Keratinocyte (primary cell): ENCODE measurements at regions not wholly inside any gene's neighbourhood (a gene's known extent, or its start where the extent isn't known, plus 50 kb on each side); places are given as distances from the start of the nearest gene placed in this dataset.
A peak's percentile ranks its signal among the peaks of the same experiment; 100 is the strongest.

Source experiments
- DNase-seq: peaks from one replicate; pipeline ENCODE4 v3.0.0-alpha.2; 2011; ENCODE audit warnings: low read depth, missing footprints, low spot score
- FAIRE-seq: peaks from 2 replicates; lab custom pipeline; 2011; peaks lifted over from hg19 to GRCh38; lab: Jason Lieb, UNC
- H2AFZ ChIP-seq: 2 replicates; pipeline ENCODE4 v1.6.0; 2012; ENCODE audit warnings: low read length, control low read depth, inconsistent platforms; ENCODE audit not compliant: control insufficient read depth
- H3K27ac ChIP-seq: 2 replicates; pipeline ENCODE4 v1.5.1; 2011; ENCODE audit warnings: low read length; ENCODE audit not compliant: control insufficient read depth, insufficient read depth
- H3K27me3 ChIP-seq: 3 replicates; pipeline ENCODE4 v1.6.0; 2011; ENCODE audit warnings: low read length; ENCODE audit not compliant: control insufficient read depth, insufficient read depth; ENCODE audit errors: extremely low read depth
- H3K36me3 ChIP-seq, 2 experiments: 2 replicates in 1 of 2; 3 replicates in 1 of 2; pipeline ENCODE4 v1.5.1; 2011; ENCODE audit warnings: low read length in 2 of 2, mild to moderate bottlenecking in 1 of 2; ENCODE audit not compliant: control insufficient read depth in 2 of 2, insufficient read depth in 2 of 2; ENCODE audit errors: extremely low read depth in 1 of 2
- H3K4me1 ChIP-seq: 3 replicates; pipeline ENCODE4 v1.5.1; 2011; ENCODE audit warnings: low read length; ENCODE audit not compliant: control insufficient read depth, insufficient read depth; ENCODE audit errors: extremely low read depth
- H3K4me2 ChIP-seq: 3 replicates; pipeline ENCODE4 v1.6.0; 2011; ENCODE audit warnings: low read depth, low read length; ENCODE audit not compliant: control insufficient read depth, insufficient read depth; ENCODE audit errors: extremely low read depth
- H3K4me3 ChIP-seq, 3 experiments: fragments of 200-600 bp in 1 of 3; sonication (generic) in 1 of 3; 2 replicates in 2 of 3; 3 replicates in 1 of 3; pipeline ENCODE4 v1.5.1; 2011 to 2016; ENCODE audit warnings: low read length in 3 of 3, mild to moderate bottlenecking in 3 of 3, control low read depth in 2 of 3, inconsistent platforms in 1 of 3, low read depth in 1 of 3, mixed read lengths in 1 of 3, mixed run types in 1 of 3, moderate library complexity in 1 of 3; ENCODE audit not compliant: control insufficient read depth in 2 of 3, insufficient read depth in 2 of 3; ENCODE audit errors: extremely low read depth in 1 of 3
- H3K79me2 ChIP-seq: 2 replicates; pipeline ENCODE4 v1.6.0; 2012; ENCODE audit warnings: low read length; ENCODE audit not compliant: control insufficient read depth, insufficient read depth
- H3K9ac ChIP-seq: 3 replicates; pipeline ENCODE4 v1.6.0; 2011; ENCODE audit warnings: low read length; ENCODE audit not compliant: control insufficient read depth, insufficient read depth; ENCODE audit errors: extremely low read depth
- H3K9me1 ChIP-seq: 3 replicates; pipeline ENCODE4 v1.6.0; 2011; ENCODE audit warnings: low read length; ENCODE audit not compliant: control insufficient read depth, insufficient read depth; ENCODE audit errors: extremely low read depth
- H3K9me3 ChIP-seq: 2 replicates; pipeline ENCODE4 v1.5.1; 2012; ENCODE audit warnings: low read depth, low read length; ENCODE audit not compliant: control insufficient read depth
- H4K20me1 ChIP-seq: 3 replicates; pipeline ENCODE4 v1.6.0; 2011; ENCODE audit warnings: low read length; ENCODE audit not compliant: control insufficient read depth, insufficient read depth; ENCODE audit errors: extremely low read depth
- CTCF ChIP-seq, 3 experiments: IDR thresholded peaks in 1 of 3; conservative IDR thresholded peaks in 1 of 3; optimal IDR thresholded peaks in 1 of 3; 2 replicates in 2 of 3; 3 replicates in 1 of 3; pipeline versions ENCODE3 to v1.5.1; 2011; ENCODE audit warnings: low read length in 3 of 3, mild to moderate bottlenecking in 3 of 3, moderate library complexity in 2 of 3, control low read depth in 1 of 3, inconsistent platforms in 1 of 3; ENCODE audit not compliant: insufficient read depth in 2 of 3; ENCODE audit errors: extremely low read depth in 1 of 3
- EZH2 ChIP-seq: IDR thresholded peaks from one replicate; pipeline ENCODE4 v1.6.1; 2012; ENCODE audit warnings: inconsistent platforms, mild to moderate bottlenecking, low read length, moderate library complexity
- dilution Hi-C: fragments of 300-500 bp; cut with MboI; formaldehyde crosslinking; loops from one replicate; pipeline ENCODE4 v1.7.0; 2020; ENCODE audit warnings: low sequenced_read_pairs; ENCODE audit not compliant: extremely low pct_ligation_motif_present

GRCh38 chr11:95378111-95378510 is 147.1 kb upstream of the SESN3 start:
- Histone ChIP-seq H3K27ac (peak overlapping the region; percentile 27), H3K4me2 (peak overlapping the region; percentile 34), H3K36me3 (no peaks in the 10 kb centered on the region), H2AFZ (no peak overlapping the region), H3K9me1 (no peaks in the 10 kb centered on the region), H3K27me3 (no peaks in the 10 kb centered on the region), H3K9me3 (no peaks in the 10 kb centered on the region), H3K4me3 (no peak overlapping the region), H4K20me1 (no peaks in the 10 kb centered on the region), H3K79me2 (no peaks in the 10 kb centered on the region), H3K4me1 (peaks cover 12% of the 10 kb centered on the region), H3K9ac (no peak overlapping the region)
- no peak for DNase-seq
- peak; percentile 76 for FAIRE-seq
- TF ChIP-seq EZH2 (no peak), CTCF (optimal IDR thresholded peaks at IDR 0.05 in 1 of 3, IDR thresholded peaks at IDR 0.05 in 1 of 3, conservative IDR thresholded peaks at IDR 0.05 in 1 of 3; ENCODE audit: extremely low read depth in 1 of 3, insufficient read depth in 2 of 3, low read length in 3 of 3) (no peak)
- dilution Hi-C loops, result no loop called here

- H3K9me1 ChIP-seq, result no peaks in the 10 kb centered on the region
- H3K36me3 ChIP-seq, result no peaks in the 10 kb centered on the region
- no peaks in the 10 kb centered on the region for H3K27me3 ChIP-seq
- FAIRE-seq (peak; percentile 29), DNase-seq (no peak)
- no peaks in the 10 kb centered on the region for H3K79me2 ChIP-seq
- H3K4me2 ChIP-seq, result no peak overlapping the region
- no peak overlapping the region for H3K4me3 ChIP-seq
- H3K9ac ChIP-seq, result no peak overlapping the region
- TF ChIP-seq EZH2 (no peak), CTCF (optimal IDR thresholded peaks at IDR 0.05 in 1 of 3, IDR thresholded peaks at IDR 0.05 in 1 of 3, conservative IDR thresholded peaks at IDR 0.05 in 1 of 3; ENCODE audit: extremely low read depth in 1 of 3, insufficient read depth in 2 of 3, low read length in 3 of 3) (no peak)
- H3K9me3 ChIP-seq, result no peaks in the 10 kb centered on the region
- no peaks in the 10 kb centered on the region for H4K20me1 ChIP-seq
- H3K4me1 ChIP-seq, result peaks cover 12% of the 10 kb centered on the region
- no peak overlapping the region for H3K27ac ChIP-seq
- dilution Hi-C loops, result no loop called here
- no peak overlapping the region for H2AFZ ChIP-seq
Observed at GRCh38 chr11:95375886-95376285, 144.9 kb upstream of the SESN3 start.
